Epithelial cell of prostate (primary cell): ENCODE measurements at regions not wholly inside any gene's neighbourhood (a gene's known extent, or its start where the extent isn't known, plus 50 kb on each side); places are given as distances from the start of the nearest gene placed in this dataset.
"Not testable (repeated sequence)": the region's sequence is repeated elsewhere in the genome, so short reads cannot be mapped to it uniquely, and the experiment has no call there.

Source experiments
- DNase-seq: peaks from one replicate; pipeline ENCODE4 v3.0.0-alpha.2; 2011; ENCODE audit warnings: low read depth, low spot score
- H3K27ac ChIP-seq: fragments of 450-650 bp; 2 replicates; pipeline ENCODE4 v1.5.1; 2017; ENCODE audit warnings: mild to moderate bottlenecking

DNA sequence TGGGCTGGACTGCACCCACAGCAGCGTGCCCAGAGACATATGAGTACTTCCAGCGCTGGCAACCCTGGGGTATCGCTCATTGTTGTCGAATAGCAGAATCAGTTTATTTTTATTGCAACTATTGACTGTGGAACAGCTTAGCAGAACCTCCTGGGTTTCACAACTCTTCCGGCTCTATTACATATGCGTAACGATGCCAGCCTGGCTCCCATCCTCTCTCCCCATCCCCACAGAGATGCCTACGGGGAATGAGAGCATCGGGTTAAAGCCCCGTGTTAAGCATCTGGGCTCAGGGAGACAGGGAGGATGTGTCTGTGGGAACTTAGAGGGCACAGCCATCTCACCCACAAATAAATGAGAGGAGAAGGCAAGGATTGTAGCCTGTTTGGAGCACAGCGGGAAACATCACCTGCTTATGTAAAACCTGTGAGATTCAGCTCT lies 76.6 kb upstream of the DLG1 start:
- peak overlapping the region; percentile 97 for H3K27ac ChIP-seq
- DNase-seq: no peak

GRCh38 chr3:197373096-197373495 lies 74.7 kb upstream of the DLG1 start:
- H3K27ac ChIP-seq: peak overlapping the region; percentile 97
- DNase-seq: no peak

DNA sequence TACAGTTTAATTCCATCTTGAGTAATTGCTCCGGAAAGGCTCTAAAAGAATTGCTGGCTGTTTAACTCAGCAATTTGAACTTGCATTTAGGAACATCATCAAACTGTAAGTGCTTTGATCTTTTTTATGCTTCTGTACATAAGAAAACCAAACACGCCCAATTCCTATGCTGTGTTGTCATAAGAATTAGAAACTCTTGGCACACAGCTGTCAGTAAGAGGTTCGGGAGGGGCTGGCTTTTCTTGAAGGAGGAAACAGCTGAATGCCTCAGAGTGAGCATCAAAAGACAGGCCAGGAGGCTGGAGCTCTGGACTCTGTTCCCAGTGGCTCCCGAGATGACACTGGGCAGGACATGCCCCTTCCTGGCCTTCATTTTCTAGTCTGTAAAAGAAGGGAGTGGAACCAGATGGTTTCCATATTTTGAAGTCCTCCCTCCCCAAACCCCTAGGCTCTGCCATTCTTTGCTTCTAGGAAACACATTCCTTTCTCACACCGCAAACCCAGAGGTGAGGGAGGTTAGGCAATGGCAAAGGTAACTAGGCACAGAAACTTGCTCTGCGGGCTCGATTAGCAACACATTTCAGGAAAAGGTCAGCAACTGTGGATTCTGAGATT lies 73.7 kb upstream of the DLG1 start:
- DNase-seq: peak; percentile 89
- peak overlapping the region; percentile 97 for H3K27ac ChIP-seq

DNA sequence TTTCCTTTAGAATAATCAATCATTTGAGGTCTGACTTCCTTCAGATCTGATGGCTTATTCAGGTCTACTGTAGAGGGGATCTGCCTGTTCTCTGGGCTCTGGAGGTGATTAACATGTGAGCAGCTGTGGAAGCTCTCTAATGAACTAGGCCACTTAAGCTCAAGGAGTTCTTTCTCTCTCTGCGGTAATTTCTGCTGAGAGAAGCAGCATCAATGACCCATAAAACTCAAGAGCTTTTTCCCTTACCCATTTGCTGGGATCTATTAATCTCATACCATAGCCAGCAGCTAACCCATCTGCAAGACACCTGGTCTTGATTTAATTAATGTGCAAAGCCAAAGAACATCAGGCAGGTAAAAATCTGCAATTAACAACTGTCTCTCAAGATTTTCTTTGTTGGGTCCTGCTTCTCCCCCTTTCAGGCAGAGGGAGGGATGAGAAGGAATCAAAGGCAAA lies 73.2 kb upstream of the DLG1 start:
- DNase-seq: no peak
- H3K27ac ChIP-seq: peak overlapping the region; percentile 97

DNA sequence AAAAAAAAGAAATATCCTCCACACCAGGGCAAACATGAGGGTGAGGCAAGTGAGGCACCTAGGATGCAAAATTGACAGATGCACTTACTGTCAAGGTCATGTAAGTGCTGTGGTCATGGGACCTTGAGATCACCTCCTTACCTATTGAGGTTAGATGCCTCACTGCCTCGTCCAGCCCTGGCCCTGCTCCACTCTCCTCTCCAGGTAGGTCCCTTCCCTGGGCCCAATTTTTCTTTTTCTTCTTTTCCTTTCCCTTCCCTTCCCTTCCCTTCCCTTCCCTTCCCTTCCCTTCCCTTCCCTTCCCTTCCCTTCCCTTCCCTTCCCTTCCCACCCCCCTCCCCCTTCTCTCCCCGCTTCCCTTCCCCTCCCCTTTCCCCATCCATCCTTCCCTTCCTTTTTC lies 71.1 kb upstream of the DLG1 start:
- DNase-seq: no peak

DNA sequence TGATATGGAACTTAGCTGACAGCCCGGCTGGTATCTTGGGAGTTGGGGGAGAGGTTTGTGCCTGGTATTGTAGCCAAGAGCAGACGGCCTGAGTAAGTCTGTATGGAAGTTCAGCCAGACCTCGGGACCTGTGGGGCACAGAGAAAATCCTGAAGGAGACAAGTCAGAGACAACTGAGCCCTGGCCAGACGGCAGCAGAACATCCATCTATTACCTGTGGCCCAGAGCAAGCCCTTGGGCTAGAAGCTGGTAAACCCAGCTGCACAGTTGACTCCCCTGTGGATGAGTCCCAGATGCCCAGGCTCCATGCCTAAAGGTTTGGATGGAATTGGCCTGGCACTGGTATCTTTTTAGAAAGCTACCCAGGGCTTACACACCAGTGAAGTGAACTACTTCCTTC lies 70.4 kb upstream of the DLG1 start:
- DNase-seq: no peak
- no peak overlapping the region for H3K27ac ChIP-seq

More for the DNA sequence above, 71.1 kb upstream of the DLG1 start:
- no peak overlapping the region for H3K27ac ChIP-seq

DNA sequence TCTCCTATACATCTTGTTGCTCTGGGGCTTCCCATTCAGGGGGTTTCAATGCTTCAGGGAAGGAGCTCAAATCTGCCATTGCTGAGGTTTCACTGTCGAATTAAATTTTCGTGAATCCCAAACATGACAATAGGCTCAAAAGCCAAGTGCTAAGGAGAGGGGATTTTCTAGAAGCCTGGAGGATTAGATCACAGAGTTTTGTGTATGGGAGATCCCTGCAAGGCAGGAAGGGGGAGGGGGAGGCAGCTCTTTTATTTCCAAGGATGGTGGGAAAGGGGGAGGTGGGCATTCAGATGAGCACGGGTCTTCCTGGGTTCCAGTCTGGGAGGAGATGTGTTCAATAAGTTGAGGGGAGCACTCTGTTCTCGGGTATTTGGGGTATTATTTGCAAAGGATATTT lies 69.9 kb upstream of the DLG1 start:
- no peak overlapping the region for H3K27ac ChIP-seq
- no peak for DNase-seq

DNA sequence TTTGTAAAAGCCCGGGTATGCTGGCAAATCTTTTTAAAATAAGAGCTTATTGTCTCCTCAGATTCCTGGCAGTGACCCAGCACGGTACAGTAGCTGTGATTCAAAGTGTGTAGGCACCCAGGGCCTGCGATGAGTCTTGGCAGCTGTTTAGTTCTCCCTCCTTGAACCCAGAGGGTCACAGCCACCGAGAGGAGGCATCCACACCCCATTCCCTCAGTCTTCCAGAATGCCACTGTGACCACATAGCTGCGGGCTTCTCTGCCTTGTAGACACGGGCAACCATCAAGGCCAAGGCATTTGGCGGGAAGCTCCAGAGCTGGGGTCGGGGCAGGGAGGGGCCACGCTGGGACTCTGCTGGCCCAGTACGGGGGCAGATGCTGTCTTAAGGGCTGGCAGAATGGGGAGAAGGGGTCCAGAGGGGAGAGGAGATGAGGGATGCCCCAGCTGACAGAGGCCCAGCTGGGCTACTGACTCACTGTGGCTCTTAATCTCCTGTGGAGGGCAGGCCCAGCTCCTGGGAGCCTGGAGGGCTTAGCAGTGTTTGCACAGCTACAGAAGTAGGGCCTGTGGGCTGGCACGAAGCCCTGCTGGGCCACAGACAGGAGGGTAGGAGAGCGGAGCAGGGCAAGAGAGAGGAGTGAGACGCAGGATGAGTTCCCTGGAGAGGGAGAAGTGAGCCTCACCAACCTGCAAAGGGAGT lies 68.8 kb upstream of the DLG1 start:
- H3K27ac ChIP-seq: peak overlapping the region; percentile 81
- peak; percentile 86 for DNase-seq

GRCh38 chr3:197366301-197367044 lies 68.1 kb upstream of the DLG1 start:
- H3K27ac ChIP-seq: peak overlapping the region; percentile 81
- DNase-seq: no peak

- DNase-seq: no peak
- H3K27ac ChIP-seq: peak overlapping the region; percentile 81
Measured at GRCh38 chr3:197365586-197365985, 67.2 kb upstream of the DLG1 start.

- H3K27ac ChIP-seq: peak overlapping the region; percentile 42
- DNase-seq: no peak
Measured at GRCh38 chr3:197364410-197365071, 66.1 kb upstream of the DLG1 start.

DNA sequence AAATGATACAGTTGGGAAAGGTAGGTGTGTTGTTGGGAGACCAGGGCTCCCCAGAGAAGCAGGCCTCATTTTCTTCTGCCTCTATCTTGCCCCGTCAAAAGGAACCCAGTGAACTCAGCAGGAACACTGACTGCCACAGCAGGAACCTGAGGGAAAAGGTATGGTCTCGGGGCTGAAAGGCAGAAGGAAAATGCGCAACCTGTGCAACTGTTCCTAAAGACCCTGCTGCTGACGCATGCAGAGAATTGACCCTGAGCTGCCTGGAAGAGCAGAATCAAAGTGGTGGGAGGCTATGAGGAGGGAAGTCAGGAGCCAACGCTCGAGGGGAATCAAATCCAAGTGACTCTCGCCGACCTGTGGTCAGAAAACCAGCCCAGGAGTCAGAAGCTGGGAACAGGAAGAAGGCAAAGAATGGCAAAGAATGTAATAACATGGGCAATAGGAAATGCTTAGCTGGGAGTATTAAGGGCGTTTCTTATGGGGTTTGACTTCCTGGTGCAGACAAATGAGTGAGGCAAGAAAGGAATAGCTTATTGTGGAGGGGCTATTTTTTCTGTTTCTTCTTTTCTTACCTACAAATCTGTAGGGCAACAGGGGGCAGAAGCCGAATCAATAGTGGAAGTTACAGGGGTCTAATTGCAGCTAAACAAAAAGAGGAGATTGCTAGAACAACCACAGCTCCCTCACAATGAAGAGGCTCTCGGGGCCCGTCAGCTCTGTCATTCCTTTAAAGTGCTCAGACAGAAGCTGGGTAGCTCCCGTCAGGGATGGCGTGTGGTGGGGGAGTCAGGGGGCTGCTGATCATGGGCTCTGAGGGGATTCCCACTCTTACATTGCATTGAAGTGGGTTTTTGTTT lies 65.4 kb upstream of the DLG1 start:
- DNase-seq: no peak
- peak overlapping the region; percentile 42 for H3K27ac ChIP-seq

GRCh38 chr3:197362081-197362480 lies 63.7 kb upstream of the DLG1 start:
- no peak overlapping the region for H3K27ac ChIP-seq
- no peak for DNase-seq

DNA sequence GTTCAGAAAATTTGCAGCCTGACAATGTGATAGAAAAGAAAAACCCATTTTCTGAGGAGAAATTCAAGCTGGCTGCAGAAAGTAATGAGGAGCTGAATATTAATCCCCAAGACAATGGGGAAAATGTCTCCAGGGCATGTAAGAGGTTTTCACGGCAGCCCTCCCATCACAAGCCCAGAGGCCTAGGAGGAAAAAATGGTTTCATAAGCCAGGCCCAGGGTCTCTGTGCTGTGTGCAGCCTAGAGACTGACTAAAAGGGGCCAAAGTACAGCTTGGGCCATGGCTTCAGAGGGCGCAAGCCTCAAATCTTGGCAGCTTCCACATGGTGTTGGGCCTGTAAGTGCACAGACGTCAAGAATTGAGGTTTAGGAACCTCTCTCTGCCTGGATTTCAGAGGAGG lies 61.7 kb upstream of the DLG1 start:
- H3K27ac ChIP-seq, DNase-seq: not testable (repeated sequence)

GRCh38 chr3:197359476-197359875 lies 61.1 kb upstream of the DLG1 start:
- DNase-seq, H3K27ac ChIP-seq: not testable (repeated sequence)

DNA sequence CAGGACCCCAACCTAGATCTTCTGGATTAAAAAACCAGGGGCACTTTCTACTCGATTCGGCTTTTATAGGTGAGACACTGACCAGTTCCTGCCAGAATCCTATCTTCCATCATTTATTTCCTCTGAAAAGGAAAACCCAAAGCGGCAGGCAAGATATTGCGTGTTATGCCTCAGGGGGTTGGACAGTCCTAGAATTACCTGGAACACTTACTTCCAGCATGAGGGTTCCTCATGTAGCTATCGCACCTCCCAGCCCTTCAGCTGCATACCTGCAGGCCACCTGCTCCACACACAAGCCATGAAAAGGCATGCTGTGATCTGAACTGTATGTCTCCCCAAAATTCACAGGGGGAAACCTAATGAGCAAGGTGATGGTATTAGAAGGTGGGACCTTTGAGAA lies 58.3 kb upstream of the DLG1 start:
- no peak overlapping the region for H3K27ac ChIP-seq
- DNase-seq: no peak

DNA sequence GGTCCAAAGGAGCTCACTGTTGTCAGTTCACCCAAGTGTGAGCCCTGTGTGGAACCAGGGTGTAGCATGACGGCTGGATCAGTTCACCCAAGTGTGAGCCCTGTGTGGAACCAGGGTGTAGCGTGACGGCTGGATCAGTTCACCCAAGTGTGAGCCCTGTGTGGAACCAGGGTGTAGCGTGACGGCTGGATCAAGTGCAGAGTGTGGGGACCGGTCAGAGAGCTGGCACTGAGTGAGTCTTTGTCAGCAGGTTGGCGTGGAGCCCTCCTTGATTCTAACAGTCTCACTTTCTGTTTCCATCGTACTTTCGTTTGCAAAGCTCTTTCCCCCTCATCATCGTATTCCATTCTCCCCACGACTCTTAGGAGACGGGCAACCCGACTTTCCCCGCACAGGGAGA lies 57.9 kb upstream of the DLG1 start:
- no peak for DNase-seq
- no peak overlapping the region for H3K27ac ChIP-seq

DNA sequence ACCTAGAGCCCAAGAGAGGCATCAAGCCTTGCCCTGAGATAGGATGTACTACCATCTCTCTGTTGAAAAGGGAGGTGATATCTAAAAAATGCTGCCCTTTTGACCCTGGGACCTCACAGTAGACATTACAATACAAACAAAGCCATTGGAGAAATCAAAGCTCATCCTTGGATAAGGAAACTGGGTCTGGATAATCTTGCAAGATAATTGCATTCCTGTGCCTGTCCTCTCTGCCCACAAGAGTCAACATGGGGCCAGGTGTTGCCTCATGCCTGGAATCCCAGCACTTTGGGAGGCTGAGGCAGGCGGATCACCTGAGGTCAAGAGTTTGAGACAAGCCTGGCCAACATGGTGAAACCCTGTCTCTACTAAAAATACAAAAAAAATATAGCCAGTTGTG lies 57.3 kb upstream of the DLG1 start:
- H3K27ac ChIP-seq: no peak overlapping the region
- DNase-seq: no peak

- no peak overlapping the region for H3K27ac ChIP-seq
- no peak for DNase-seq
Measured at GRCh38 chr3:197354568-197355001, 56.2 kb upstream of the DLG1 start.
